MM.1S (cell line): ENCODE measurements at regions not wholly inside any gene's neighbourhood (a gene's known extent, or its start where the extent isn't known, plus 50 kb on each side); places are given as distances from the start of the nearest gene placed in this dataset.

Source experiments
- DNase-seq: peaks from one replicate; pipeline ENCODE4 v3.0.0-alpha.2; 2015
- H2AFZ ChIP-seq: fragments of 300-600 bp; sonication (generic); 2 replicates; pipeline ENCODE4 v1.6.0; 2016; ENCODE audit warnings: antibody characterized with exemption, low read length
- H3F3A ChIP-seq: fragments of 300-600 bp; sonication (generic); 2 replicates; pipeline ENCODE4 v1.6.1; 2016; ENCODE audit warnings: mild to moderate bottlenecking, antibody characterized with exemption, low read length, moderate library complexity, mixed read lengths; ENCODE audit not compliant: insufficient read depth
- H3K27ac ChIP-seq: fragments of 300-600 bp; sonication (generic); 2 replicates; pipeline ENCODE4 v1.5.1; 2016; ENCODE audit warnings: mild to moderate bottlenecking, low read length
- H3K27me3 ChIP-seq: fragments of 300-600 bp; sonication (generic); replicated peaks from 2 replicates; pipeline ENCODE4 v1.6.0; 2016; ENCODE audit warnings: low read length; ENCODE audit not compliant: insufficient read depth
- H3K36me3 ChIP-seq: fragments of 300-600 bp; sonication (generic); replicated peaks from 2 replicates; pipeline ENCODE4 v1.6.1; 2016; ENCODE audit warnings: mild to moderate bottlenecking, low read length, mixed read lengths; ENCODE audit not compliant: insufficient read depth
- H3K4me1 ChIP-seq: fragments of 300-600 bp; sonication (generic); 2 replicates; pipeline ENCODE4 v1.6.1; 2016; ENCODE audit warnings: low read length, mixed read lengths
- H3K4me2 ChIP-seq: fragments of 300-600 bp; sonication (generic); 2 replicates; pipeline ENCODE4 v1.6.0; 2016; ENCODE audit warnings: low read depth, low read length
- H3K4me3 ChIP-seq: fragments of 300-600 bp; sonication (generic); 2 replicates; pipeline ENCODE4 v1.5.1; 2016; ENCODE audit warnings: low read length, mixed read lengths
- H3K79me2 ChIP-seq: fragments of 300-600 bp; sonication (generic); 2 replicates; pipeline ENCODE4 v1.6.1; 2016; ENCODE audit warnings: mixed run types, low read length, mixed read lengths
- H3K9ac ChIP-seq: fragments of 300-600 bp; sonication (generic); 2 replicates; pipeline ENCODE4 v1.6.1; 2016; ENCODE audit warnings: low read length, mixed read lengths
- H3K9me2 ChIP-seq: fragments of 300-600 bp; sonication (generic); replicated peaks from 2 replicates; pipeline ENCODE4 v1.6.1; 2016; ENCODE audit warnings: mild to moderate bottlenecking, low read length, mixed read lengths; ENCODE audit not compliant: insufficient read depth
- H3K9me3 ChIP-seq: fragments of 300-600 bp; sonication (generic); replicated peaks from 2 replicates; pipeline ENCODE4 v1.6.1; 2016; ENCODE audit warnings: mild to moderate bottlenecking, low read length, mixed read lengths; ENCODE audit not compliant: insufficient read depth
- H4K20me1 ChIP-seq: fragments of 300-600 bp; sonication (generic); 2 replicates; pipeline ENCODE4 v1.6.1; 2016; ENCODE audit warnings: mild to moderate bottlenecking, low read length, moderate library complexity, mixed read lengths; ENCODE audit not compliant: insufficient read depth
- CTCF ChIP-seq: fragments of 300-600 bp; sonication (generic); IDR thresholded peaks from 2 replicates; pipeline ENCODE4 v1.5.1; 2016; ENCODE audit warnings: antibody characterized with exemption, low read length, mixed read lengths
- EZH2 ChIP-seq: fragments of 300-600 bp; sonication (generic); optimal IDR thresholded peaks from 2 replicates; pipeline ENCODE3; 2017; ENCODE audit warnings: low read depth, mild to moderate bottlenecking, antibody characterized with exemption, low read length, mixed read lengths
- EZH2phosphoT487 ChIP-seq: fragments of 300-600 bp; sonication (generic); IDR thresholded peaks from 2 replicates; pipeline ENCODE4 v1.6.1; 2018; ENCODE audit warnings: antibody characterized with exemption, low read length

- Histone ChIP-seq H3K27ac (no peak overlapping the region), H3K36me3 (no peaks in the 10 kb centered on the region), H3F3A (no peaks in the 10 kb centered on the region), H3K4me3 (no peak overlapping the region), H3K4me2 (no peak overlapping the region), H3K79me2 (no peaks in the 10 kb centered on the region), H3K9me3 (no peaks in the 10 kb centered on the region), H3K4me1 (no peaks in the 10 kb centered on the region), H3K9ac (no peak overlapping the region), H4K20me1 (no peaks in the 10 kb centered on the region), H2AFZ (no peak overlapping the region), H3K9me2 (no peaks in the 10 kb centered on the region), H3K27me3 (no peaks in the 10 kb centered on the region)
- TF ChIP-seq EZH2phosphoT487: no peak
- TF ChIP-seq CTCF: no peak
- no peak for TF ChIP-seq EZH2
- no peak for DNase-seq
Measured at GRCh38 chr14:25843481-25844470, 754.1 kb downstream of the NOVA1 start.

GRCh38 chr14:25841226-25841625, 756.6 kb downstream of the NOVA1 start:
- no peaks in the 10 kb centered on the region for H3K9me2 ChIP-seq
- H3K27ac ChIP-seq: no peak overlapping the region
- H3K4me3 ChIP-seq: no peak overlapping the region
- TF ChIP-seq CTCF (no peak), EZH2 (no peak), EZH2phosphoT487 (no peak)
- H3K9ac ChIP-seq: no peak overlapping the region
- H4K20me1 ChIP-seq: no peaks in the 10 kb centered on the region
- H3K79me2 ChIP-seq: no peaks in the 10 kb centered on the region
- no peaks in the 10 kb centered on the region for H3F3A ChIP-seq
- no peaks in the 10 kb centered on the region for H3K27me3 ChIP-seq
- H2AFZ ChIP-seq: no peak overlapping the region
- H3K36me3 ChIP-seq: no peaks in the 10 kb centered on the region
- H3K9me3 ChIP-seq: no peaks in the 10 kb centered on the region
- DNase-seq: no peak
- no peaks in the 10 kb centered on the region for H3K4me1 ChIP-seq
- no peak overlapping the region for H3K4me2 ChIP-seq

GRCh38 chr14:25837551-25837965, 760.3 kb downstream of the NOVA1 start:
- Histone ChIP-seq H2AFZ (no peak overlapping the region), H4K20me1 (no peaks in the 10 kb centered on the region), H3K36me3 (no peaks in the 10 kb centered on the region), H3K9me3 (no peaks in the 10 kb centered on the region), H3K27me3 (no peaks in the 10 kb centered on the region), H3K9me2 (no peaks in the 10 kb centered on the region), H3K4me2 (no peak overlapping the region), H3K9ac (no peak overlapping the region), H3K79me2 (no peaks in the 10 kb centered on the region), H3K27ac (no peak overlapping the region), H3K4me3 (no peak overlapping the region), H3F3A (no peaks in the 10 kb centered on the region), H3K4me1 (no peaks in the 10 kb centered on the region)
- DNase-seq: no peak
- TF ChIP-seq CTCF (no peak), EZH2phosphoT487 (no peak), EZH2 (no peak)
